ENCODE measurements at regions not wholly inside any gene's neighbourhood (a gene's known extent, or its start where the extent isn't known, plus 50 kb on each side); places are given as distances from the start of the nearest gene placed in this dataset.

DNA sequence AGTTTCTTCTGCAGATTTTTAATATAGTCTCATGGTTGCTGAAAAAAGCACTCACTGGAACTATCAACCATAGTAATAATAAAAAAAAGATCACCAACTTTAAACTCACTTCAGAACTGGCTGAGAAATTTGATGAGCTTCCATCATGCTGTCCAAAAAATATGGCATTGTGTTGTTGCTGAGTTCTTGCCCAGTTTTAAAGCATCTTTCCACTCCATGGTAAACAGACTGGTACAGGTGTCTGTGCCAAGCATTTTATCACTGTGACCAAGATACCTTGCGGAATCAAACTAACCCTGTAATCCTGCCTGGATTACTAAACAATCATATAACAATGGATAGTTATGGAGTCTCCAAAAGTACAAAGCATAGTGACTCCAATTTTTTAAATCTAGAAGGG lies 360.3 kb upstream of the NOCT start:
- Mint-ChIP-seq H3K4me1 (ENCODE audit: low read depth) (no peaks in the 10 kb centered on the region), H3K9me3 (no peaks in the 10 kb centered on the region), H3K4me3 (no peak overlapping the region), H3K36me3 (ENCODE audit: low read depth) (no peaks in the 10 kb centered on the region), H3K27ac (no peak overlapping the region), H3K27me3 (peaks cover 2% of the 10 kb centered on the region)
- intact Hi-C loops (cut with micrococcal nuclease): no loop called here
- ATAC-seq: no peak
- ChIA-PET CTCF (interaction anchor here (1.1 to 2.2 kb wide), 3 partner anchors 9 to 25 kb away, joined by 3 to 8 read pairs (median 4); no protein-coding TSS in a partner anchor), POLR2A (no interaction called here)
- no peak for TF ChIP-seq CTCF (IDR thresholded peaks at IDR 0.05)
- DNase-seq: no peak

GRCh38 chr4:138650929-138651448 lies 364.6 kb upstream of the NOCT start:
- ATAC-seq: no peak
- TF ChIP-seq CTCF (IDR thresholded peaks at IDR 0.05): no peak
- no peak overlapping the region for H3K4me3 Mint-ChIP-seq
- intact Hi-C loops (cut with micrococcal nuclease): no loop called here
- no peaks in the 10 kb centered on the region for H3K36me3 Mint-ChIP-seq (ENCODE audit: low read depth)
- H3K9me3 Mint-ChIP-seq: no peaks in the 10 kb centered on the region
- H3K27ac Mint-ChIP-seq: no peak overlapping the region
- ChIA-PET CTCF (no interaction called here), POLR2A (no interaction called here)
- no peaks in the 10 kb centered on the region for H3K27me3 Mint-ChIP-seq
- no peaks in the 10 kb centered on the region for H3K4me1 Mint-ChIP-seq (ENCODE audit: low read depth)
- no peak for DNase-seq

GRCh38 chr4:138650495-138650894 lies 365.1 kb upstream of the NOCT start:
- CTCF ChIA-PET: interaction anchor here (1.3 kb wide), 1 partner anchor 30 kb away, joined by 4 read pairs; no protein-coding TSS in a partner anchor

GRCh38 chr4:138647433-138647832 lies 368.1 kb upstream of the NOCT start:
- Mint-ChIP-seq H3K4me1 (ENCODE audit: low read depth) (no peaks in the 10 kb centered on the region), H3K4me3 (no peak overlapping the region), H3K36me3 (ENCODE audit: low read depth) (no peaks in the 10 kb centered on the region), H3K27me3 (no peaks in the 10 kb centered on the region), H3K9me3 (no peaks in the 10 kb centered on the region), H3K27ac (no peak overlapping the region)
- intact Hi-C loops (cut with micrococcal nuclease): no loop called here
- ATAC-seq (no peak), DNase-seq (no peak)
- ChIA-PET CTCF (no interaction called here), POLR2A (no interaction called here)
- TF ChIP-seq CTCF (IDR thresholded peaks at IDR 0.05): no peak

More at GRCh38 chr4:138650495-138650894, 365.1 kb upstream of the NOCT start:
- TF ChIP-seq CTCF (IDR thresholded peaks at IDR 0.05): no peak
- DNase-seq: no peak
- ATAC-seq: no peak
- Mint-ChIP-seq H3K4me3 (no peak overlapping the region), H3K27ac (no peak overlapping the region), H3K36me3 (ENCODE audit: low read depth) (no peaks in the 10 kb centered on the region), H3K27me3 (no peaks in the 10 kb centered on the region), H3K9me3 (no peaks in the 10 kb centered on the region), H3K4me1 (ENCODE audit: low read depth) (no peaks in the 10 kb centered on the region)
- intact Hi-C loops (cut with micrococcal nuclease): no loop called here
- POLR2A ChIA-PET: no interaction called here

DNA sequence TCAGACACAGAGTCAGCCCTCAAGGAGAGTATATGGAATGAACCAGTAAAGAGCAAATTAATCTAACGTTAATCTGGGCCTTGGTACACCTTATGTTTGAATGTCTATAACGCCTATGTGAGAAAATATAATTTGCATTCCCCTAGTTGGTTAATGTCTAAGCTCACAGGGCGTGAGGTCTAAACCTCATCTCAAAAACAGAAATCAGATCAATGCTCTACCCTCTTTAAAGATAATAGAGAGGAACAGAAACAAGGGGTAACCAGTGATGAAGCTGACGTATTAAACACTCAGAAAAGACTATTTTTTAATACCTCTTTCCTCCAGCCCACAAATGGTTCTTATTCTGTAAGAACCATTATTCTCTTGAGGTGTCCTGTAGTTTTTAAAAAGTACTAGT lies 369.2 kb upstream of the NOCT start:
- no peaks in the 10 kb centered on the region for H3K4me1 Mint-ChIP-seq (ENCODE audit: low read depth)
- H3K4me3 Mint-ChIP-seq: no peak overlapping the region
- no peaks in the 10 kb centered on the region for H3K36me3 Mint-ChIP-seq (ENCODE audit: low read depth)
- CTCF ChIA-PET: no interaction called here
- no peaks in the 10 kb centered on the region for H3K9me3 Mint-ChIP-seq
- DNase-seq (no peak), ATAC-seq (no peak)
- no peak overlapping the region for H3K27ac Mint-ChIP-seq
- no peaks in the 10 kb centered on the region for H3K27me3 Mint-ChIP-seq
- POLR2A ChIA-PET: no interaction called here
- intact Hi-C loops (cut with micrococcal nuclease): no loop called here
- no peak for TF ChIP-seq CTCF (IDR thresholded peaks at IDR 0.05)
